DND-41 (cell line): ENCODE measurements at regions not wholly inside any gene's neighbourhood (a gene's known extent, or its start where the extent isn't known, plus 50 kb on each side); places are given as distances from the start of the nearest gene placed in this dataset.
"Not testable (repeated sequence)": the region's sequence is repeated elsewhere in the genome, so short reads cannot be mapped to it uniquely, and the experiment has no call there.

Experiments
- ATAC-seq: fragments of 200-7000 bp; cut with Tn5 transposase; 3 replicates; pipeline ENCODE4 v1.9.1; 2021; ENCODE audit warnings: low read depth; ENCODE audit not compliant: insufficient read depth
- DNase-seq: peaks from one replicate; pipeline ENCODE4 v3.0.0-alpha.2; 2020
- H2AFZ ChIP-seq: 2 replicates; pipeline ENCODE4 v1.6.0; 2012; ENCODE audit warnings: low read depth, low read length
- H3K27ac ChIP-seq: 2 replicates; pipeline ENCODE4 v1.5.1; 2012; ENCODE audit warnings: low read length, inconsistent platforms
- H3K27me3 ChIP-seq: fragments of 200-600 bp; sonication (generic); 2 replicates; pipeline ENCODE4 v1.6.0; 2012; ENCODE audit warnings: low read length, mild to moderate bottlenecking, inconsistent platforms; ENCODE audit not compliant: insufficient read depth, poor library complexity
- H3K36me3 ChIP-seq: 2 replicates; pipeline ENCODE4 v1.5.1; 2012; ENCODE audit warnings: low read length, inconsistent platforms; ENCODE audit not compliant: insufficient read depth
- H3K4me1 ChIP-seq: 2 replicates; pipeline ENCODE4 v1.5.1; 2012; ENCODE audit warnings: mild to moderate bottlenecking, low read length; ENCODE audit not compliant: insufficient read depth
- H3K4me2 ChIP-seq: 2 replicates; pipeline ENCODE4 v1.6.0; 2012; ENCODE audit warnings: mild to moderate bottlenecking, moderate library complexity, low read length, inconsistent platforms; ENCODE audit not compliant: insufficient read depth
- H3K4me3 ChIP-seq, 2 experiments: fragments of 200-600 bp in 1 of 2; shearing (Covaris generic) in 1 of 2; 2 replicates each; pipeline ENCODE4 v1.5.1; 2012 to 2016; ENCODE audit warnings: inconsistent platforms in 2 of 2, low read length in 2 of 2, mild to moderate bottlenecking in 2 of 2, low read depth in 1 of 2, moderate library complexity in 1 of 2
- H3K79me2 ChIP-seq: 2 replicates; pipeline ENCODE4 v1.6.0; 2012; ENCODE audit warnings: low read length, inconsistent platforms; ENCODE audit not compliant: insufficient read depth
- H3K9ac ChIP-seq: 2 replicates; pipeline ENCODE4 v1.6.0; 2012; ENCODE audit warnings: low read depth, mild to moderate bottlenecking, inconsistent platforms, low read length, moderate library complexity
- H3K9me3 ChIP-seq: 2 replicates; pipeline ENCODE4 v1.5.1; 2012; ENCODE audit warnings: low read length, moderate library complexity, mild to moderate bottlenecking, inconsistent platforms; ENCODE audit not compliant: insufficient read depth, severe bottlenecking
- H4K20me1 ChIP-seq: 2 replicates; pipeline ENCODE4 v1.6.0; 2012; ENCODE audit warnings: low read length; ENCODE audit not compliant: insufficient read depth

DNA sequence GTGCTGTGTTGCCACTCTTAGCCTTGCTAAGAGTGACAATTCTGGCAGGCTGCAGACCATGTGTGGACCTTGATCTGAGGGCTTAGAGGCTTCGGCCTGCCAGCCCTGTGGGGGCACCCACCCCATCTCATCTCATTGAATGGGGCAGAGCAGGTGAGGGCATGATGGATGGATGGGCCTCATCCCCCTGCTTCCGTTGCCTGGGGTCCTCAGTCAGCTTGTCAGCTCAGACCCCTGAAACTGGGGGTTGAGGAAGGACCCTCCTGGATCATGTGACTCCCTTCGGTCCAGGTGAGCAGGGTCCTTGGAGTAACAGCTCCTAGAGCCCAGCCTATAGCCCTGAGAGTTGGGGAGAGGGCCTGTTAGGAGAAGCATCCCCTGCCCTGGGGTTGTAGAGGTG is 3076.8 kb downstream of the RPIA start:
- H4K20me1 ChIP-seq, ATAC-seq, H3K4me3 ChIP-seq, H3K27me3 ChIP-seq, H3K9ac ChIP-seq, H3K79me2 ChIP-seq, H3K9me3 ChIP-seq, H2AFZ ChIP-seq, H3K27ac ChIP-seq, H3K36me3 ChIP-seq, H3K4me2 ChIP-seq, DNase-seq, H3K4me1 ChIP-seq: not testable (repeated sequence)

DNA sequence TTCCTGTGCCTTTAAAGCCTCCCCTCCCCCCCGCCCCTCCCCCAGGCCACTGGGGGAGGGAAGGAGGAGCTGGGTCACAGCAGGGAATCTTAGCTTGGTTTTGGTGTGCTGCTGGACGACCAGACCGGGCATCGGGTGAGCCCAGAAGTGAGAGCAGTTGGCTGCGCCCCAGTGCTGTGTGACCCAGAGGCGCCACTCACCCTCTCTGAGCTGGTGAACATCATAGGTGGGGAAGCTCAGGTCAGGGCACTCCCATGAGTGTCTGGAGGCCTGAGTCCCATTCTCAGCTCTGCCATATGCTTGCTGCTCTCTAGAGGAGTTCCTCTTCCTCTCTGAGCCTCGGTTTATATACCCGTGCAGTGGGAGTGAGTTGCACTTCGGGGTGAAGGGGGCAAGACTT is 3077.5 kb downstream of the RPIA start:
- H3K9ac ChIP-seq, H3K27ac ChIP-seq, H3K4me2 ChIP-seq, H4K20me1 ChIP-seq, H3K4me3 ChIP-seq, H3K36me3 ChIP-seq, H3K9me3 ChIP-seq, DNase-seq, ATAC-seq, H3K4me1 ChIP-seq, H3K79me2 ChIP-seq, H2AFZ ChIP-seq, H3K27me3 ChIP-seq: not testable (repeated sequence)

- DNase-seq, H3K9me3 ChIP-seq, H4K20me1 ChIP-seq, ATAC-seq, H3K4me1 ChIP-seq, H3K4me3 ChIP-seq, H3K4me2 ChIP-seq, H3K9ac ChIP-seq, H3K79me2 ChIP-seq, H2AFZ ChIP-seq, H3K27ac ChIP-seq, H3K36me3 ChIP-seq, H3K27me3 ChIP-seq: not testable (repeated sequence)
Measured at GRCh38 chr2:91770046-91770575, 3078.6 kb downstream of the RPIA start.

DNA sequence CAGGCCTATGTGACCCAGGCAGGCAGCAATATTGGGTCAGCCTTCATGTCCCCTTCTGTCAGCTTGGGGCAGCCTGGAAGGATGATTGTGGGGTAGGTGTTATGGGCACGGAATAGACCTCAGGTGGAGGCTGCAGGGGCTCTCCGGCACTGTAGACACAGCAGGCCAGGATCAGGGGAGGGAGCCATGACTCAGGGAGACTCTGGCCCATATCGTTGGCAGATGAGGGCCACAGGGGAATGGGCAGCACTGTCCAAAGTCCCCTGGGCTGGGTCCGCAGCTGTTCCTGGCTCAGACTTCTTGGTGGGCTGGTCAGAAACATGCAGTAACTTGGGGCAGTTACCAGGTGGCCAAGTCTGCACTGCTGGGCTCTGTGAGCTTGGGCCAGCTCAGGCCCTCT is 3080.1 kb downstream of the RPIA start:
- H3K4me2 ChIP-seq, H2AFZ ChIP-seq, H4K20me1 ChIP-seq, H3K9ac ChIP-seq, H3K27ac ChIP-seq, ATAC-seq, H3K4me1 ChIP-seq, H3K27me3 ChIP-seq, H3K4me3 ChIP-seq, H3K79me2 ChIP-seq, H3K9me3 ChIP-seq, H3K36me3 ChIP-seq, DNase-seq: not testable (repeated sequence)

DNA sequence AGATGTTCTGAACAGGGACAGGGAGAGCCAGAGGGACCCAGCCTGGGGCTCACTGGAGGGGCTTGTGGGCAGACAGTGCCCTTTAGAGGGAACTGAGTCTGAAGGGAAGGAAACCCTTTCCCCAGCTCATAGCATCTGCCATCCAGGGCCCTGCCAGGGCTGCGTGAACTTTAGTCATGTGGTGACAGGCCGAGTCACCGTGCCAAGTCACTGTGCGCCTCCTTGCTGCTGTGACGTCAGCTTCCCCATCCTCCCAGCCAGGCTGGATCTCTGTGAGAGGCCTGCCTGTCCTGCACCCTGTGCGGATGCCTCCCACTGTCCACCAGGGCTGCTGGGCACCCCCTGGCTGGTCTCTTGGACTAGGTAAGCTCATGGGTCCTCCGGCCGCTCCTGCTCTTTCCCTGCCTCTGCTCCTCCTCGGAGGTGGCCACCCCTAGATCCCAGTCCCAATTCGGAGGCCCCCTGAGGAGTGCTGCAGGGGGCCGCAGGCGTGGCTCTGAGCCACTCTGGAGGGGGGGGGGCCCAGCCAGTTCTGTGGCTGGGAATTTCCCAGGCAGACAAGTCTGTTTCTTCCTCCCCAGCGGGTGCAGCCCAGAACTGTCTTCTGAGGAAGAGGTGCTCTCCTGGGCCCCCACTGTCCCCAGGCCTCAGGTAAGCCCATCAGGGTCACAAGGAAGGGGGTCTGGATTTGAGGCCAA is 3080.9 kb downstream of the RPIA start:
- ATAC-seq, DNase-seq, H4K20me1 ChIP-seq, H3K9ac ChIP-seq, H2AFZ ChIP-seq, H3K4me1 ChIP-seq, H3K4me2 ChIP-seq, H3K27ac ChIP-seq, H3K4me3 ChIP-seq, H3K9me3 ChIP-seq, H3K27me3 ChIP-seq, H3K36me3 ChIP-seq, H3K79me2 ChIP-seq: not testable (repeated sequence)

DNA sequence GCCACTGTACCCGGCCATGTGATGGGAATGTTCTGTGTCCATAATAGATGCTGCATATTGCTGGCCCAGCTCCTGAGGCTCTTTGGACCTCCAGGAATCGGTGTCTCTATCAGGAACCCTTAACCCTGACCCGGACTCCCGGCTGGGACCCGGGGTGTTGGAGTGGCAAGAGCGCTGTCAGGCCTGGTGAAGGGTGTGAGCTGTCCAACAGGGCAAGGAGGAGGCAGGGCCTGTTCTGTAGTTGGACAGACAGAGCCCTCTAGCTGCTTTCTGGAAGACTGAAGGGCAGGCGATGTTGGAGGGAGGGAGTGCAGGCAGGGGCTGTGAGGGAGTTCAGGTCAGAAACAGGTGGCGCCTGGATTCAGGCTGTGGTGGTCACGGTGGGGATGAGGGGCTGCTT is 3082.3 kb downstream of the RPIA start:
- DNase-seq, H3K36me3 ChIP-seq, ATAC-seq, H3K4me1 ChIP-seq, H3K9ac ChIP-seq, H2AFZ ChIP-seq, H3K79me2 ChIP-seq, H4K20me1 ChIP-seq, H3K4me3 ChIP-seq, H3K27me3 ChIP-seq, H3K27ac ChIP-seq, H3K4me2 ChIP-seq, H3K9me3 ChIP-seq: not testable (repeated sequence)

- H3K27me3 ChIP-seq, ATAC-seq, H3K36me3 ChIP-seq, H3K9me3 ChIP-seq, H2AFZ ChIP-seq, H3K79me2 ChIP-seq, H3K4me3 ChIP-seq, DNase-seq, H3K4me1 ChIP-seq, H3K4me2 ChIP-seq, H3K9ac ChIP-seq, H3K27ac ChIP-seq, H4K20me1 ChIP-seq: not testable (repeated sequence)
Measured at GRCh38 chr2:91775193-91775592, 3083.7 kb downstream of the RPIA start.

DNA sequence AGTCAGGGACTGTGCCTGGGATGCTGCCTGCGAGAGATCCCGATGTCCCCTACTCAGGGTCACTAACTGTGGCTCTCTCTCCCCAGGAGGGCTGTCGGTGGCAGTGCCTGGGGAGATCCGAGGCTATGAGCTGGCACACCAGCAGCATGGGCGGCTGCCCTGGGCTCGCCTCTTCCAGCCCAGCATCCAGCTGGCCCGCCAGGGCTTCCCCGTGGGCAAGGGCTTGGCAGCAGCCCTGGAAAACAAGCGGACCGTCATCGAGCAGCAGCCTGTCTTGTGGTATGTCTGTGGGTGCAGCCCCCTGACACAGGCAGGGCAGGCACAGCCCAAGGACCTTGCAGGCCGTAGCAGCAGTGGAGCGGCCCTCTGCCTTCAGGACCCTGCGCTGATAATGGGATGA is 3088.9 kb downstream of the RPIA start:
- H3K79me2 ChIP-seq, H3K4me1 ChIP-seq, ATAC-seq, H3K9ac ChIP-seq, H3K27ac ChIP-seq, H3K4me2 ChIP-seq, H3K9me3 ChIP-seq, H4K20me1 ChIP-seq, H3K27me3 ChIP-seq, H3K36me3 ChIP-seq, H2AFZ ChIP-seq, H3K4me3 ChIP-seq, DNase-seq: not testable (repeated sequence)
